DND-41 (cell line): ENCODE measurements at regions not wholly inside any gene's neighbourhood (a gene's known extent, or its start where the extent isn't known, plus 50 kb on each side); places are given as distances from the start of the nearest gene placed in this dataset.

ENCODE experiments used
- ATAC-seq: fragments of 200-7000 bp; cut with Tn5 transposase; 3 replicates; pipeline ENCODE4 v1.9.1; 2021; ENCODE audit warnings: low read depth; ENCODE audit not compliant: insufficient read depth
- DNase-seq: peaks from one replicate; pipeline ENCODE4 v3.0.0-alpha.2; 2020
- H2AFZ ChIP-seq: 2 replicates; pipeline ENCODE4 v1.6.0; 2012; ENCODE audit warnings: low read depth, low read length
- H3K27ac ChIP-seq: 2 replicates; pipeline ENCODE4 v1.5.1; 2012; ENCODE audit warnings: low read length, inconsistent platforms
- H3K27me3 ChIP-seq: fragments of 200-600 bp; sonication (generic); 2 replicates; pipeline ENCODE4 v1.6.0; 2012; ENCODE audit warnings: low read length, mild to moderate bottlenecking, inconsistent platforms; ENCODE audit not compliant: insufficient read depth, poor library complexity
- H3K36me3 ChIP-seq: 2 replicates; pipeline ENCODE4 v1.5.1; 2012; ENCODE audit warnings: low read length, inconsistent platforms; ENCODE audit not compliant: insufficient read depth
- H3K4me1 ChIP-seq: 2 replicates; pipeline ENCODE4 v1.5.1; 2012; ENCODE audit warnings: mild to moderate bottlenecking, low read length; ENCODE audit not compliant: insufficient read depth
- H3K4me2 ChIP-seq: 2 replicates; pipeline ENCODE4 v1.6.0; 2012; ENCODE audit warnings: mild to moderate bottlenecking, moderate library complexity, low read length, inconsistent platforms; ENCODE audit not compliant: insufficient read depth
- H3K4me3 ChIP-seq, 2 experiments: fragments of 200-600 bp in 1 of 2; shearing (Covaris generic) in 1 of 2; 2 replicates each; pipeline ENCODE4 v1.5.1; 2012 to 2016; ENCODE audit warnings: inconsistent platforms in 2 of 2, low read length in 2 of 2, mild to moderate bottlenecking in 2 of 2, low read depth in 1 of 2, moderate library complexity in 1 of 2
- H3K79me2 ChIP-seq: 2 replicates; pipeline ENCODE4 v1.6.0; 2012; ENCODE audit warnings: low read length, inconsistent platforms; ENCODE audit not compliant: insufficient read depth
- H3K9ac ChIP-seq: 2 replicates; pipeline ENCODE4 v1.6.0; 2012; ENCODE audit warnings: low read depth, mild to moderate bottlenecking, inconsistent platforms, low read length, moderate library complexity
- H3K9me3 ChIP-seq: 2 replicates; pipeline ENCODE4 v1.5.1; 2012; ENCODE audit warnings: low read length, moderate library complexity, mild to moderate bottlenecking, inconsistent platforms; ENCODE audit not compliant: insufficient read depth, severe bottlenecking
- H4K20me1 ChIP-seq: 2 replicates; pipeline ENCODE4 v1.6.0; 2012; ENCODE audit warnings: low read length; ENCODE audit not compliant: insufficient read depth
- CTCF ChIP-seq: IDR thresholded peaks from 2 replicates; pipeline ENCODE4 v1.5.1; 2012; ENCODE audit warnings: borderline replicate concordance, low read length, moderate library complexity, mild to moderate bottlenecking; ENCODE audit not compliant: poor library complexity, severe bottlenecking; ENCODE audit errors: extremely low read depth
- EZH2 ChIP-seq: IDR thresholded peaks from 3 replicates; pipeline ENCODE4 v1.6.1; 2012; ENCODE audit warnings: borderline replicate concordance, low read depth, mild to moderate bottlenecking, moderate library complexity, low read length, inconsistent platforms; ENCODE audit not compliant: severe bottlenecking

DNA sequence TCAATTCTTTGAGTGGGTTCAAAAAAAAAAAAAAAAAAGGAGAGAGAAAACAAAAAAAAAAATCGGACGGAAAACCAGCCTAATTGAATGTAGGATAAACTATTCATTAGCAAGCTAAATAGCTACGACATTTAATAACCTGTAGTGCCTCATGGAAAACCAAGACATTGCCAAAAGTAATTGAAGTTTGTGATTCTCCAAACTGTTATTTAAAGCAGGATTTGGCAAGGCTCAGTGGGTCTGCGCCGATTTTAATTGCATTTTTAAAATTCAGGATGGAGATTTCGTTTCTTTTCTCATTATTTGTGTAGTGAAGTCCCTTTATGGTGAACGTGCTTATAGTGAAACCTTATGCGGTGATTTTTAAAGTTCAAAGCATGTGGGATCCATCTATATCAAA is 127.2 kb upstream of the NFIB start:
- Histone ChIP-seq H3K4me3 (no peak overlapping the region), H2AFZ (no peak overlapping the region), H3K27ac (no peak overlapping the region), H3K36me3 (no peaks in the 10 kb centered on the region), H3K4me2 (no peak overlapping the region), H3K9me3 (no peaks in the 10 kb centered on the region), H3K9ac (no peak overlapping the region), H3K27me3 (no peaks in the 10 kb centered on the region), H4K20me1 (no peaks in the 10 kb centered on the region), H3K4me1 (no peaks in the 10 kb centered on the region), H3K79me2 (no peaks in the 10 kb centered on the region)
- no peak for DNase-seq
- ATAC-seq = no peak
- no peak for TF ChIP-seq CTCF

DNA sequence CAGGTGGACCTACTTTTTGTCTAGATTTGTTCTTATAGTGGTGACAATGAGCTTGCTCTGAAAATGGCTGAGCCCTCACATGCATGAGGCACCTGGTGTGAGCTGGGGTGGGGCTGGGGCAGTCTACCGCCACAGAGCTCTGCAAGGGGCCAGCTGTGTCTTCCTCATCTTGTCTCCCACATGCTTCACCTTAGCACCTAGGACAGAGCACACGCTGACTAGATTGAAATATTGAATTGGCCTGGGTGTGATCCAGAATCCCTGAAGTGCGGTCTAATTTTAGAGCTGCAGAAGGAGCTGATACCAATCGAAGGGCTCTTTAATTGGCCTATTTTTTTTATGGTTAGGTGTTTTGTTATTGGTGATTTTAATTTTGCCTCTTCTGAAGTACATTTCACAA is 126.1 kb upstream of the NFIB start:
- H3K4me3 ChIP-seq = no peak overlapping the region
- no peak overlapping the region for H3K4me2 ChIP-seq
- H3K9me3 ChIP-seq = no peaks in the 10 kb centered on the region
- ATAC-seq = no peak
- no peaks in the 10 kb centered on the region for H3K4me1 ChIP-seq
- H3K36me3 ChIP-seq = no peaks in the 10 kb centered on the region
- no peak for DNase-seq
- no peaks in the 10 kb centered on the region for H4K20me1 ChIP-seq
- no peaks in the 10 kb centered on the region for H3K79me2 ChIP-seq
- no peak overlapping the region for H2AFZ ChIP-seq
- no peak overlapping the region for H3K9ac ChIP-seq
- no peaks in the 10 kb centered on the region for H3K27me3 ChIP-seq
- H3K27ac ChIP-seq = no peak overlapping the region
- no peak for TF ChIP-seq CTCF
- TF ChIP-seq EZH2 = no peak

DNA sequence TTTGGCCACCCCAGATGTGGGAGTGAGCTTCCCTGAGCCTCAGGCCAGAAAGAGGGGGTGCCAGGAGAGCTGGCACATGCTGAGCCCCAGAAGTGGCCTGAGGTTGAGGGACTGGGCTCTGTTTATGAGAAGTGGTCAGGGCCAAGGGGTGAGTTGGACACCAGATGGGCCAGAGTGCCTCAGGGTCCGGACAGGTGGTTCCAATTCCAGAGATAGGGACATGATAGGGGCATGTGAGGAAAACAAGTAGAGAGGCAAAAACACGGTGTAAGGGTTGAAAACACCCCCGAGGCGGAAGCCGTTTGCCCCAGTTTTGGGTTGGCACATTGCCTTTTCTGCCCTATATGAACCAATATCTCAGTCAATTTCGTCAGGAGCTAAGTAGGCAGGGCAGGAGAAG is 125.6 kb upstream of the NFIB start:
- no peak overlapping the region for H3K4me3 ChIP-seq
- no peaks in the 10 kb centered on the region for H3K4me1 ChIP-seq
- no peak overlapping the region for H2AFZ ChIP-seq
- H3K79me2 ChIP-seq = no peaks in the 10 kb centered on the region
- no peaks in the 10 kb centered on the region for H3K36me3 ChIP-seq
- no peak overlapping the region for H3K9ac ChIP-seq
- no peaks in the 10 kb centered on the region for H3K27me3 ChIP-seq
- no peak overlapping the region for H3K4me2 ChIP-seq
- no peak overlapping the region for H3K27ac ChIP-seq
- H4K20me1 ChIP-seq = no peaks in the 10 kb centered on the region
- TF ChIP-seq CTCF = no peak
- ATAC-seq (no peak), DNase-seq (no peak)
- no peaks in the 10 kb centered on the region for H3K9me3 ChIP-seq
